ENCODE measurements at regions not wholly inside any gene's neighbourhood (a gene's known extent, or its start where the extent isn't known, plus 50 kb on each side); places are given as distances from the start of the nearest gene placed in this dataset.

DNA sequence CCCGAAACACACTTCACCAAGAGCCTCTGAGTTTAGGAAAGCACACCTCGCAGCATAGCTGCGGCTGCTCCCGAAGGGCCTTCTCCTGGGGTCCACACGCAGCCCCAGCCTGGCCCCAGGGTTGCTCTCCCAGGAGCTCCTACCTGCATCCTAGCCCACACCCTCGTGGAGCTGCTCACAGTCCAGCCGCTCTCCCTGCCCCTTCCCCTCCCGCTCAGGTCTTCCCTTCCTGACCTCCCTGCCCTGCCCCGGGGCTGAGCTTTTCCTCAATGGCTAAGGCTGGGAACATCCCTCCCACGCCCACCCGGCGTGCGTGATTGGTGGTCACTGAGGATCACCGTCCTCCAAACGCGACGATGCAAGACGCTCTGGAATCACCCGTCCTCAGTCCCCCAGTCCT is 205.8 kb downstream of the FNDC1 start:
- no peak overlapping the region for H3K4me3 ChIP-seq
- no peak for DNase-seq
- no peaks in the 10 kb centered on the region for H3K4me1 ChIP-seq
- no peaks in the 10 kb centered on the region for H3K36me3 ChIP-seq
- H3K27ac ChIP-seq = no peak overlapping the region
- H3K27me3 ChIP-seq = no peaks in the 10 kb centered on the region
- H3K9me3 ChIP-seq = no peaks in the 10 kb centered on the region
- TF ChIP-seq POLR2A (IDR thresholded peaks at IDR 0.05) (no peak), CTCF (IDR thresholded peaks at IDR 0.05) (no peak)

DNA sequence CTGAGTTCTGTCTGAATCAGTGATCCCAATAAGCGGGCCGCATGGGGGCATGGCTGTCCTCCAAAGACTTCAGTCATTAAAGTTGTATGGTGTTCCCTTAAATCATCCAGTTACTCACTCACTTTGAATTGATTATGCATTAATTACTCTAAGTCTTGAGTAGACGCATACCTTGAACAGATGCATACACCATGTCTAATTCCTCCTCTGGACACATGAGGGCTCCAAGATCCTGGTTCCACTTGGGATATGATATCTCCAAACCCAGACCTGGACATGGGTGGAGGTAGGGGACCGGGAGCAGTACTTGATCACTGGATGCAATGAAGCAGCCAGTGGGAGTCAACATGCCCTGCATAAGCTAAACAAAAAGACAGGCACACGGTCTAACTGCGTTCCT is 204.5 kb downstream of the FNDC1 start:
- Histone ChIP-seq H3K4me3 (no peak overlapping the region), H3K4me1 (no peaks in the 10 kb centered on the region), H3K27me3 (no peaks in the 10 kb centered on the region), H3K9me3 (peaks cover 0 to 2% (median 0%) of the 10 kb centered on the region in 4 donors), H3K36me3 (no peaks in the 10 kb centered on the region), H3K27ac (no peak overlapping the region)
- TF ChIP-seq POLR2A (IDR thresholded peaks at IDR 0.05) (no peak), CTCF (IDR thresholded peaks at IDR 0.05) (no peak)
- no peak for DNase-seq

- no peak overlapping the region for H3K27ac ChIP-seq
Observed at GRCh38 chr6:159372333-159372732, 203.1 kb downstream of the FNDC1 start.

GRCh38 chr6:159360306-159360705 is 191.1 kb downstream of the FNDC1 start:
- no peaks in the 10 kb centered on the region for H3K27me3 ChIP-seq
- H3K4me1 ChIP-seq = no peaks in the 10 kb centered on the region
- TF ChIP-seq CTCF (IDR thresholded peaks at IDR 0.05) = no peak
- TF ChIP-seq POLR2A (IDR thresholded peaks at IDR 0.05) = no peak
- H3K4me3 ChIP-seq = no peak overlapping the region
- no peaks in the 10 kb centered on the region for H3K9me3 ChIP-seq
- H3K36me3 ChIP-seq = no peaks in the 10 kb centered on the region
- no peak overlapping the region for H3K27ac ChIP-seq
- DNase-seq = no peak

More at GRCh38 chr6:159372333-159372732, 203.1 kb downstream of the FNDC1 start:
- Histone ChIP-seq H3K4me3 (no peak overlapping the region), H3K27me3 (no peaks in the 10 kb centered on the region), H3K4me1 (no peaks in the 10 kb centered on the region), H3K36me3 (no peaks in the 10 kb centered on the region), H3K9me3 (peaks cover 0 to 2% (median 0%) of the 10 kb centered on the region in 4 donors)
- TF ChIP-seq CTCF (IDR thresholded peaks at IDR 0.05) (no peak), POLR2A (IDR thresholded peaks at IDR 0.05) (no peak)
- no peak for DNase-seq

GRCh38 chr6:159359581-159360297 is 190.5 kb downstream of the FNDC1 start:
- Histone ChIP-seq H3K9me3 (no peaks in the 10 kb centered on the region), H3K36me3 (no peaks in the 10 kb centered on the region), H3K4me3 (no peak overlapping the region), H3K4me1 (no peaks in the 10 kb centered on the region), H3K27ac (no peak overlapping the region), H3K27me3 (no peaks in the 10 kb centered on the region)
- DNase-seq = no peak
- TF ChIP-seq CTCF (IDR thresholded peaks at IDR 0.05) (no peak), POLR2A (IDR thresholded peaks at IDR 0.05) (no peak)
